WERI-Rb-1 (cell line): ENCODE measurements at regions not wholly inside any gene's neighbourhood (a gene's known extent, or its start where the extent isn't known, plus 50 kb on each side); places are given as distances from the start of the nearest gene placed in this dataset.

ENCODE experiments used
- DNase-seq: peaks from one replicate; pipeline ENCODE4 v3.0.0-alpha.2; 2020
- H3K27ac ChIP-seq: fragments of 250-450 bp; sonication (Bioruptor Pico); 2 replicates; pipeline ENCODE4 v1.5.1; 2020; ENCODE audit warnings: mild to moderate bottlenecking, moderate library complexity
- H3K27me3 ChIP-seq: fragments of 250-450 bp; sonication (Bioruptor Pico); 2 replicates; pipeline ENCODE4 v1.5.1; 2021; ENCODE audit warnings: mild to moderate bottlenecking, low read depth, moderate library complexity; ENCODE audit not compliant: insufficient read depth, severe bottlenecking
- H3K36me3 ChIP-seq: fragments of 250-450 bp; sonication (Bioruptor Pico); 2 replicates; pipeline ENCODE4 v1.5.1; 2020; ENCODE audit warnings: mild to moderate bottlenecking, moderate library complexity
- H3K4me3 ChIP-seq: 2 replicates; pipeline ENCODE4 v1.5.1; 2011; ENCODE audit warnings: low read depth, mild to moderate bottlenecking, control low read depth, low read length
- H3K9me3 ChIP-seq: fragments of 250-450 bp; sonication (Bioruptor Pico); 2 replicates; pipeline ENCODE4 v1.5.1; 2021; ENCODE audit warnings: mild to moderate bottlenecking, moderate library complexity; ENCODE audit not compliant: severe bottlenecking
- CTCF ChIP-seq: IDR thresholded peaks from 2 replicates; pipeline ENCODE4 v1.5.1; 2011; ENCODE audit warnings: low read depth, mild to moderate bottlenecking, control low read depth, inconsistent platforms, low read length

- DNase-seq: no peak
- H3K36me3 ChIP-seq: no peaks in the 10 kb centered on the region
- TF ChIP-seq CTCF: no peak
- H3K4me3 ChIP-seq: no peak overlapping the region
- H3K27me3 ChIP-seq: no peaks in the 10 kb centered on the region
- H3K9me3 ChIP-seq: no peaks in the 10 kb centered on the region
- no peak overlapping the region for H3K27ac ChIP-seq
Observed at GRCh38 chr3:66574091-66574490, 73.3 kb upstream of the LRIG1 start.

DNA sequence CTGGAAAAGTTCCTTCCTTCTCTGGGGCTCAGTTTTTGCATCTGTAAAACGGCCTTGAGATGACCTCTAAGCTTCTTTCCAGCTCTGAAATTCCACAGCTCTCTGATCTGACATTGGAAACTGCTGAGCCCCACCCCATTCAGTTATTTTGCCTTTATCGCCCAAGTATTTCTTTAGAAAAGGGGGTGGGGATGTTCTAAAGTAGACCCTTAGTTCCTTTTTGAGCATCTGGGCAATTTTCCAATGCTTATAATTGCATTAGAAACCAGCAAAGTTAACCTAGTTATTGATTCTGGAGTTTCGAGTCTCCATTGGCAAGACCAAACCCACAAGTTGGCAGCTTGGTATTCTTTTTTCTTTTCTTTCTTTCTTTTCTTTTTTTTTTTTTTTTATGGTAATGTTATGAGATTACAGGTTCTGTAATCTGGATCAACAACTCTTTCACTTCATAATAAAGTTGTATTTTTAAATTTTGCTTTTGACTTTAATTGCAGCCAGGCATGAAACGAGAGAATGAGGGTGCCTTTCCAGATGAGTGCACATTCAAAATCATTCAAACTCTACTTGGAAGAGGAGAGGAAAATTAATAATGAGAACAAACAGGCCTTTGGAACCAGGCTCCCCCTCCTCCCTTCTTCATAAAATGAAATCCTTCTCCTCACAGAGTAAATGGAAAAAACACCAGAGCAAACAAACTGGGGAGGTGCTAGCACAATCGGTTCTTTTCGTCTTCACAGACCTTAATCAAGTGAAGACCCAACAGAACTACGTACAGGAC is 76.8 kb upstream of the LRIG1 start:
- Histone ChIP-seq H3K4me3 (no peak overlapping the region), H3K36me3 (no peaks in the 10 kb centered on the region), H3K9me3 (no peaks in the 10 kb centered on the region), H3K27ac (no peak overlapping the region), H3K27me3 (no peaks in the 10 kb centered on the region)
- no peak for DNase-seq
- no peak for TF ChIP-seq CTCF

DNA sequence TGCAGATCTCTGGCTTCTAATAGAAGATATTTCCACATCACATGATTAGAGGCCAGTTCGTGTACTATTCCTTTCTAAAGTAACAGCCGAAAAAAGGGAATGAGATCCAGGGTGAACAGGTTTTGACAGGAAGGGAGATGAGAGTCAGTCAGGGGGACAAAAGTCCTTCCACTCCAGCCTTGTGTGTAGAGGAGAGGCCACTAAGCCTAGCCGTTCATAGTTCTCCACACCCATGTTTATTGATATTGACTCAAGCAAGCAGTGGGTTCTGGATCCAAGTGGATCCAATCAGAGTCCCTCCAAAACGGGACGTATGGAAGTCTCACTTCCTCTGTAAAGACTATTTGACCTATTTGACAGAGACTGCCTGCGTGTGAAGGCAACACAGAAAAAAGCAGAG is 80.4 kb upstream of the LRIG1 start:
- H3K27ac ChIP-seq: no peak overlapping the region
- no peak overlapping the region for H3K4me3 ChIP-seq
- H3K27me3 ChIP-seq: no peaks in the 10 kb centered on the region
- H3K36me3 ChIP-seq: no peaks in the 10 kb centered on the region
- no peak for DNase-seq
- no peak for TF ChIP-seq CTCF
- no peaks in the 10 kb centered on the region for H3K9me3 ChIP-seq

DNA sequence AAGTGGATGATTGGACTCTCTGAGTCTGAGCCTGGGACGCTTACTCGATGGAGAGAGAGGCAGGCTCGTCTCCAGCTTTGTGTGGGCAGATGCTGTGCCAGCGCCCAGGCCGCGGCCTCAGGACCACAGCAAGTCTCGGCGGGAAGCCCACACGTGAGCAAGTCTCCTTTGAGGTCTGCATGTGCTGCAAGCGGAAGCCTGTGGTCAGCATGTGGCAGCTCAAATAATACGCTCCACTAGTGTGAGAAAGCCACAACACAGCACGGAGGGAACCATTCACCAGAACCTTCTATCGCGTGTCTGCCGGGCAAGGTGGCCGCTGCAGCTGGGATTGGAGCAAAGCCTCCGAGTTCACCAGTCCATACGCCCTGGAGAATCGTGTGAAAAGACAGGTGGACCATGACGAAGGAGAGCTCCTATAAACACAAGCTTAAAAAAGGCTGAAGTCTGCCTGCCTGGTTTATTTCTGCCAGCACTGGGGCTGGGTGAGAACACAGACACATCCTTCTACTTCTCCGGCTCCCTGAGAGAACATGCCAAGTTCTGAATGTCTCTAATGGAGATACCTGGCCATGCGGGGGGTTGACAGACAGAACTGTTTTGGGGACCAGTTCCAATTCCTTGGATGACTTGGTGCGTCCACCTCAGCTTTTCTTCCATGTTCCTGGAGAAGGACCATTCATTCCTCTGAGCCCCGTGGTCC is 82.0 kb upstream of the LRIG1 start:
- DNase-seq: peak; percentile 72
- Histone ChIP-seq H3K9me3 (no peaks in the 10 kb centered on the region), H3K4me3 (no peak overlapping the region), H3K27ac (no peak overlapping the region), H3K27me3 (no peaks in the 10 kb centered on the region), H3K36me3 (no peaks in the 10 kb centered on the region)
- no peak for TF ChIP-seq CTCF

GRCh38 chr3:66583424-66584040 is 82.7 kb upstream of the LRIG1 start:
- no peak overlapping the region for H3K4me3 ChIP-seq
- no peaks in the 10 kb centered on the region for H3K27me3 ChIP-seq
- no peaks in the 10 kb centered on the region for H3K36me3 ChIP-seq
- H3K9me3 ChIP-seq: no peaks in the 10 kb centered on the region
- no peak for TF ChIP-seq CTCF
- no peak overlapping the region for H3K27ac ChIP-seq
- no peak for DNase-seq
